ENCODE measurements at regions not wholly inside any gene's neighbourhood (a gene's known extent, or its start where the extent isn't known, plus 50 kb on each side); places are given as distances from the start of the nearest gene placed in this dataset.
"Not testable (repeated sequence)": the region's sequence is repeated elsewhere in the genome, so short reads cannot be mapped to it uniquely, and the experiment has no call there.

- intact Hi-C loops (cut with micrococcal nuclease) = no loop called here
- Histone ChIP-seq H2AFZ (ENCODE audit: low read depth, low read length) (no peak overlapping the region), H3K79me2 (ENCODE audit: control insufficient read depth, insufficient read depth, low read length) (no peaks in the 10 kb centered on the region), H3K9me1 (replicated peaks; ENCODE audit: control insufficient read depth, extremely low read depth, insufficient read depth, low read length) (no peaks in the 10 kb centered on the region), H3K4me1 (ENCODE audit: control insufficient read depth, extremely low read depth, insufficient read depth, low read length) (no peaks in the 10 kb centered on the region), H3K36me3 (ENCODE audit: control insufficient read depth in 2 of 2, extremely low read depth in 1 of 2, insufficient read depth in 2 of 2, low read length in 2 of 2) (no peaks in the 10 kb centered on the region), H3K4me3 (replicated peaks in 1 of 3; ENCODE audit: insufficient read depth in 1 of 3, low read depth in 1 of 3, low read length in 3 of 3) (no peak overlapping the region), H3K4me2 (ENCODE audit: insufficient read depth, low read length) (no peak overlapping the region), H3K9ac (replicated peaks; ENCODE audit: extremely low read depth, insufficient read depth, low read length) (no peak overlapping the region), H4K20me1 (replicated peaks; ENCODE audit: control insufficient read depth, extremely low read depth, insufficient read depth, low read length) (no peaks in the 10 kb centered on the region), H3K27me3 (ENCODE audit: control insufficient read depth in 2 of 2, insufficient read depth in 2 of 2, low read length in 2 of 2) (no peaks in the 10 kb centered on the region), H3K27ac (ENCODE audit: insufficient read depth, low read depth, low read length) (no peak overlapping the region), H3K9me3 (replicated peaks; ENCODE audit: control insufficient read depth, insufficient read depth, low read length) (peaks cover 2% of the 10 kb centered on the region)
- DNase-seq (ENCODE audit: low read depth, low spot score) (no peak), FAIRE-seq (no peak)
- ChIA-PET POLR2A (no interaction called here), CTCF (no interaction called here)
- TF ChIP-seq MAX (IDR thresholded peaks at IDR 0.05; ENCODE audit: insufficient read depth, insufficient read length) (no peak), EZH2 (IDR thresholded peaks at IDR 0.05; ENCODE audit: borderline replicate concordance, low read depth, low read length, severe bottlenecking) (no peak), FOS (IDR thresholded peaks at IDR 0.05; ENCODE audit: borderline replicate concordance, insufficient read depth, low read length) (no peak), MYC (IDR thresholded peaks at IDR 0.05; ENCODE audit: low read depth, low read length) (no peak), POLR2AphosphoS5 (IDR thresholded peaks at IDR 0.05; ENCODE audit: insufficient read depth, low read depth, low read length) (no peak), POLR2A (IDR thresholded peaks at IDR 0.05; ENCODE audit: low read depth, low read length) (no peak)
- TF ChIP-seq, protein P1, sequence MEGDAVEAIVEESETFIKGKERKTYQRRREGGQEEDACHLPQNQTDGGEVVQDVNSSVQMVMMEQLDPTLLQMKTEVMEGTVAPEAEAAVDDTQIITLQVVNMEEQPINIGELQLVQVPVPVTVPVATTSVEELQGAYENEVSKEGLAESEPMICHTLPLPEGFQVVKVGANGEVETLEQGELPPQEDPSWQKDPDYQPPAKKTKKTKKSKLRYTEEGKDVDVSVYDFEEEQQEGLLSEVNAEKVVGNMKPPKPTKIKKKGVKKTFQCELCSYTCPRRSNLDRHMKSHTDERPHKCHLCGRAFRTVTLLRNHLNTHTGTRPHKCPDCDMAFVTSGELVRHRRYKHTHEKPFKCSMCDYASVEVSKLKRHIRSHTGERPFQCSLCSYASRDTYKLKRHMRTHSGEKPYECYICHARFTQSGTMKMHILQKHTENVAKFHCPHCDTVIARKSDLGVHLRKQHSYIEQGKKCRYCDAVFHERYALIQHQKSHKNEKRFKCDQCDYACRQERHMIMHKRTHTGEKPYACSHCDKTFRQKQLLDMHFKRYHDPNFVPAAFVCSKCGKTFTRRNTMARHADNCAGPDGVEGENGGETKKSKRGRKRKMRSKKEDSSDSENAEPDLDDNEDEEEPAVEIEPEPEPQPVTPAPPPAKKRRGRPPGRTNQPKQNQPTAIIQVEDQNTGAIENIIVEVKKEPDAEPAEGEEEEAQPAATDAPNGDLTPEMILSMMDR (IDR thresholded peaks at IDR 0.05; ENCODE audit: extremely low read depth in 1 of 2, insufficient read depth in 1 of 2, low read depth in 1 of 2, low read length in 2 of 2) = no peak
- BruUV-seq (replicated peaks) = no TSS peak
- dilution Hi-C loops (cut with MboI; ENCODE audit: extremely low pct_ligation_motif_present, low sequenced_read_pairs) = no loop called here
Observed at GRCh38 chr3:90080988-90081387, 973.6 kb downstream of the EPHA3 start.

DNA sequence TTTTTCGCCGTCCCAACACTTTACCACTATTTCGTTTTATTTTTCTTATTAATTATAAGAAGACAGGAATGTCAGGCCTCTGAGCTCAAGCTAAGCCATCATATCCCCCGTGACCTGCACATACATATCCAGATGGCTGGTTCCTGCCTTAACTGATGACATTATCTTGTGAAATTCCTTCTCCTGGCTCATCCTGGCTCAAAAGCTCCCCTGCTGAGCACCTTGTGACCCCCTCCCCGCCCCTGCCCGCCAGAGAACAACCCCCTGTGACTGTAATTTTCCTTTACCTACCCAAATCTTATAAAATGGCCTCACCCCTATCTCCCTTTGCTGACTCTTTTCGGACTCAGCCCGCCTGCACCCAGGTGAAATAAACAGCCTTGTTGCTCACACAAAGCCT is 978.9 kb downstream of the EPHA3 start:
- H3K9ac ChIP-seq (replicated peaks; ENCODE audit: extremely low read depth, insufficient read depth, low read length); H3K4me2 ChIP-seq (ENCODE audit: insufficient read depth, low read length); DNase-seq (ENCODE audit: low read depth, low spot score); BruUV-seq (replicated peaks); H3K9me3 ChIP-seq (replicated peaks; ENCODE audit: control insufficient read depth, insufficient read depth, low read length); H2AFZ ChIP-seq (ENCODE audit: low read depth, low read length); H3K4me3 ChIP-seq (replicated peaks in 1 of 3; ENCODE audit: insufficient read depth in 1 of 3, low read depth in 1 of 3, low read length in 3 of 3); H3K4me1 ChIP-seq (ENCODE audit: control insufficient read depth, extremely low read depth, insufficient read depth, low read length); H3K36me3 ChIP-seq (ENCODE audit: control insufficient read depth in 2 of 2, extremely low read depth in 1 of 2, insufficient read depth in 2 of 2, low read length in 2 of 2); H4K20me1 ChIP-seq (replicated peaks; ENCODE audit: control insufficient read depth, extremely low read depth, insufficient read depth, low read length); dilution Hi-C loops (cut with MboI; ENCODE audit: extremely low pct_ligation_motif_present, low sequenced_read_pairs); intact Hi-C loops (cut with micrococcal nuclease); H3K27ac ChIP-seq (ENCODE audit: insufficient read depth, low read depth, low read length); FAIRE-seq; CTCF ChIA-PET; H3K79me2 ChIP-seq (ENCODE audit: control insufficient read depth, insufficient read depth, low read length); POLR2A ChIA-PET; H3K27me3 ChIP-seq (ENCODE audit: control insufficient read depth in 2 of 2, insufficient read depth in 2 of 2, low read length in 2 of 2); H3K9me1 ChIP-seq (replicated peaks; ENCODE audit: control insufficient read depth, extremely low read depth, insufficient read depth, low read length): not testable (repeated sequence)

Measured in endothelial cell of umbilical vein (primary cell).